HG03460 (cell line): ENCODE measurements at regions not wholly inside any gene's neighbourhood (a gene's known extent, or its start where the extent isn't known, plus 50 kb on each side); places are given as distances from the start of the nearest gene placed in this dataset.
"Not testable (repeated sequence)": the region's sequence is repeated elsewhere in the genome, so short reads cannot be mapped to it uniquely, and the experiment has no call there.

Source experiments
- ATAC-seq: cut with Tn5 transposase; IDR thresholded peaks from one replicate; pipeline ENCODE4 v1.9.1; 2021; ENCODE audit not compliant: unreplicated experiment

- ATAC-seq, result no peak
Observed at GRCh38 chr6:85111481-85112011, 338.3 kb upstream of the NT5E start.

- ATAC-seq, result no peak
Observed at GRCh38 chr6:85110943-85111342, 338.9 kb upstream of the NT5E start.

- no peak for ATAC-seq
Observed at GRCh38 chr6:85107701-85108100, 342.2 kb upstream of the NT5E start.

- ATAC-seq, result no peak
Observed at GRCh38 chr6:85096976-85097375, 332.6 kb upstream of the TBX18 start.

GRCh38 chr6:85092226-85092625 lies 327.8 kb upstream of the TBX18 start:
- ATAC-seq, result no peak

GRCh38 chr6:85089255-85089654 lies 324.9 kb upstream of the TBX18 start:
- ATAC-seq, result no peak

- no peak for ATAC-seq
Observed at GRCh38 chr6:85085875-85086274, 321.5 kb upstream of the TBX18 start.

- no peak for ATAC-seq
Observed at GRCh38 chr6:85081102-85081501, 316.7 kb upstream of the TBX18 start.

- ATAC-seq, result no peak
Observed at GRCh38 chr6:85079761-85080160, 315.4 kb upstream of the TBX18 start.

- no peak for ATAC-seq
Observed at GRCh38 chr6:85078058-85078457, 313.7 kb upstream of the TBX18 start.

- ATAC-seq, result no peak
Observed at GRCh38 chr6:85077098-85077497, 312.7 kb upstream of the TBX18 start.

GRCh38 chr6:85071845-85072244 lies 307.4 kb upstream of the TBX18 start:
- not testable (repeated sequence) for ATAC-seq

- no peak for ATAC-seq
Observed at GRCh38 chr6:85069577-85069976, 305.2 kb upstream of the TBX18 start.

- ATAC-seq, result no peak
Observed at GRCh38 chr6:85068221-85068620, 303.8 kb upstream of the TBX18 start.

GRCh38 chr6:85066266-85066665 lies 301.9 kb upstream of the TBX18 start:
- ATAC-seq, result no peak

GRCh38 chr6:85065831-85066230 lies 301.4 kb upstream of the TBX18 start:
- no peak for ATAC-seq

GRCh38 chr6:85063611-85064010 lies 299.2 kb upstream of the TBX18 start:
- no peak for ATAC-seq

- no peak for ATAC-seq
Observed at GRCh38 chr6:85062884-85063283, 298.5 kb upstream of the TBX18 start.

- no peak for ATAC-seq
Observed at GRCh38 chr6:85058806-85059205, 294.4 kb upstream of the TBX18 start.

- ATAC-seq, result no peak
Observed at GRCh38 chr6:85050149-85050548, 285.8 kb upstream of the TBX18 start.

- ATAC-seq, result no peak
Observed at GRCh38 chr6:85049282-85049681, 284.9 kb upstream of the TBX18 start.

- no peak for ATAC-seq
Observed at GRCh38 chr6:85047818-85048217, 283.4 kb upstream of the TBX18 start.

- ATAC-seq, result not testable (repeated sequence)
Observed at GRCh38 chr6:85045767-85046166, 281.4 kb upstream of the TBX18 start.

- no peak for ATAC-seq
Observed at GRCh38 chr6:85044361-85044760, 280.0 kb upstream of the TBX18 start.
